Omental fat pad (tissue), 3 donors: ENCODE measurements at regions not wholly inside any gene's neighbourhood (a gene's known extent, or its start where the extent isn't known, plus 50 kb on each side); places are given as distances from the start of the nearest gene placed in this dataset.

Experiments used
- ATAC-seq: fragments of 150-250 bp; one replicate; pipeline ENCODE4 v1.9.1; 2016; ENCODE audit warnings: mild to moderate bottlenecking, moderate library complexity; ENCODE audit not compliant: low FRiP score
- DNase-seq: peaks from one replicate; pipeline ENCODE4 v3.0.0-alpha.2; 2019; ENCODE audit warnings: low spot score
- TF ChIP-seq, protein P1 (sequence below), 3 donors: fragments of 450-650 bp; IDR thresholded peaks; one replicate each; pipeline ENCODE4 v1.5.1; 2016 to 2017; ENCODE audit warnings: antibody characterized with exemption in 3 of 3, mild to moderate bottlenecking in 3 of 3, moderate library complexity in 2 of 3

DNA sequence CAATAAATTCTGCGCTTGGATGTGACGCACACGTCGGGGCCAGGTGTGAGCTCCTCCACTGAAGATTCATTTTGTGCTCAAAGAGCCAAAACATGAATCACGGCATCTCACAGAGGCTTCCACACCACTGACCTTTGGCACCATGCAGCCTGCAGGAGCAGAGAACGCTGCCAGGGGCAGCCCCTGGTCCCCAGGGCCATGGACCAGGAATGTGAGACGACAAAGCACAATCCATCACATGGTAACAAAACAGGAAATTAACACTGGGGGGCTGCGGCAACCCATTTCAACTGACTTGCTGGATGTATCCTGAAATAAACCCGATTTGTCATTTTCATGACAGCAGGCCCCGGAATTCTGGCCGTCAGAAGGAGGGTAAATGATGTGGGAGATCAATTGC, 167.5 kb upstream of the IGF1R start:
- no peak for ATAC-seq
- DNase-seq, result no peak
- TF ChIP-seq, protein P1, sequence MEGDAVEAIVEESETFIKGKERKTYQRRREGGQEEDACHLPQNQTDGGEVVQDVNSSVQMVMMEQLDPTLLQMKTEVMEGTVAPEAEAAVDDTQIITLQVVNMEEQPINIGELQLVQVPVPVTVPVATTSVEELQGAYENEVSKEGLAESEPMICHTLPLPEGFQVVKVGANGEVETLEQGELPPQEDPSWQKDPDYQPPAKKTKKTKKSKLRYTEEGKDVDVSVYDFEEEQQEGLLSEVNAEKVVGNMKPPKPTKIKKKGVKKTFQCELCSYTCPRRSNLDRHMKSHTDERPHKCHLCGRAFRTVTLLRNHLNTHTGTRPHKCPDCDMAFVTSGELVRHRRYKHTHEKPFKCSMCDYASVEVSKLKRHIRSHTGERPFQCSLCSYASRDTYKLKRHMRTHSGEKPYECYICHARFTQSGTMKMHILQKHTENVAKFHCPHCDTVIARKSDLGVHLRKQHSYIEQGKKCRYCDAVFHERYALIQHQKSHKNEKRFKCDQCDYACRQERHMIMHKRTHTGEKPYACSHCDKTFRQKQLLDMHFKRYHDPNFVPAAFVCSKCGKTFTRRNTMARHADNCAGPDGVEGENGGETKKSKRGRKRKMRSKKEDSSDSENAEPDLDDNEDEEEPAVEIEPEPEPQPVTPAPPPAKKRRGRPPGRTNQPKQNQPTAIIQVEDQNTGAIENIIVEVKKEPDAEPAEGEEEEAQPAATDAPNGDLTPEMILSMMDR (IDR thresholded peaks at IDR 0.05), result no peak

DNA sequence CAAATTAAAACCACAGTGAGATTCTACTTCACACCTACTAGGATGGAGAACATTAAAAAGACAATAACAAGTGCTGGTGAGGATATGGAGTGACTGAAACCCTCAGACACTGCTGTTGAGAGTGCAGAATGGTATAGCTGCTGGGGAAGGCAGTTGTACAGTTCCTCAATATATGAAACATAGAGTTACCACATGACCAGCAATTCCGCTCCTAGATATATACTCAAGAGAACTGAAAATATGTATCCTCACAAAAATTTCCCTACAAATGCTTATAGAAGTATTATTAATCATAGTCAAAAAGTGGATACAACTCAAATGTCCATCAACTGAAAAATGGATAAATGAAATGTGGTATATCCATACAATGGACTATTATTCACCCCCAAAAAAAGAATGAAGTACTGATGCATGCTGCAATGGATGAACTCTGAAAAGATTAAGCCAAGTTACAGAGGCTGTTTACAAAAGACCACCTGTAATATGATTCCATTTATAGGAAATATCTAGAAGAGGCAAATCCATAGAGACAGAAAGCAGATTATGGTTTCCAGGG, 164.7 kb upstream of the IGF1R start:
- TF ChIP-seq, protein P1 (IDR thresholded peaks at IDR 0.05), result no peak
- no peak for DNase-seq
- ATAC-seq, result no peak

DNA sequence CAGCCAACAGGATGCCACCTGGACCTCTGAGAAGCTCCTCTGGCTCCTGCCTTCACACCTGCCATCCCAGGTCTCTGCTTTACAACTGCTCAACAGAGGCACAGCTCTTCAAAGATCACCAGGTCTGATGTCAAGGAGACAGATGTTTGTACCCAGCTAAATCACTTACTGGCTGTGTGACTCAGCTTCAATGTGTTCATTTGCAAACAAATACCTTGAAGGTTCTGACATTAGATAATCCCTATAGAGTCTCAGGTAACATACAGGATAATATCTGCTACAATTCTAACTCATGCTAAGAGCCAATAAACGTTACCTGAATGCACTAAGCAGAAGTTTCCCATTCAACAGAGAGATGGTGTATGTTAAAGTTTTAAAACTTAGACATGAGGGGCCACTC, 163.4 kb upstream of the IGF1R start:
- TF ChIP-seq, protein P1 (IDR thresholded peaks at IDR 0.05), result no peak
- DNase-seq (no peak), ATAC-seq (no peak)

DNA sequence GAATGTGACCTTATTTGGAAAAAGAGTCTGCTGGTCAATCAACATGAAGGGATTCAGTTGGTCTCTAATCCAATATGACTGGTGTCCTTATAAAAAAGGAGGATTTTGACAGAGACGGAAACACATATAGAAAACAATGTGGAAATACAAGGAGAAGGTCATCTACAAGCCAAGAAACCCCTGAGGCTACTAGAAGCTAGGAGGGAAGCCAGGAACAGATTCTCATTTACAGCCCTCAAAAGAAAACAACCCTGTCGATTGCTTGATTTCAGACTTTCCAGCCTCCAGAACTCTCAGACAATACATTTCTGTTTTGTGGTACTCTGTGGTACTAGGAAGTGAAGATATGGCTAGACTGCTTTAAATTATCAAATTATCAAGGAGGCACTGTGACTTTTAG, 162.9 kb upstream of the IGF1R start:
- DNase-seq (no peak), ATAC-seq (no peak)
- TF ChIP-seq, protein P1 (IDR thresholded peaks at IDR 0.05), result no peak

DNA sequence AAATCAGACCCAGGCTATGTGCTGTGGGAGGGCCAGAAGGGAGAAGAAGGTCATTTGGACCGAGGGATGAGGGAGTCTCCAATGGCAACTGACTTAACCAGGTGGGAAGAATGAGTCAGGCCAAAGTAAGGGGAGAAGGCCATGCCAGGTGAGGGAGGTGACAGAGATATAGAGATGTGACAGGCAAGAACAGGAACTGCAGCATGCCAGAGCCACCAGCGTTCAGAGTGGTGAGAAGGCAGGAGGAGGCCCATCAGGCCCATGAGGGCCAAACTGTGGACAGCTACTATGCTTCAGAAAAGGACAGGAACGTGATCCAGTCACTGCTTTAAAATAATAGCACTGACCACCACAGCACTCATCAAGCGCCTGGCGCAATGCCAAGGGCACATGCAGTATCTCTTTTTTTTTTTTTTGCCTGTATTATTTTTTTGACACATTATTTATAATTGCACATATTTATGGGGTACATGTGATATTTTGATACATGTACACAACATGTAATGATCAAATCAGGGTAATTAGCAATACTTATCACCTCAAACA, 154.3 kb upstream of the IGF1R start:
- DNase-seq (no peak), ATAC-seq (no peak)
- TF ChIP-seq, protein P1 (IDR thresholded peaks at IDR 0.05), result no peak

DNA sequence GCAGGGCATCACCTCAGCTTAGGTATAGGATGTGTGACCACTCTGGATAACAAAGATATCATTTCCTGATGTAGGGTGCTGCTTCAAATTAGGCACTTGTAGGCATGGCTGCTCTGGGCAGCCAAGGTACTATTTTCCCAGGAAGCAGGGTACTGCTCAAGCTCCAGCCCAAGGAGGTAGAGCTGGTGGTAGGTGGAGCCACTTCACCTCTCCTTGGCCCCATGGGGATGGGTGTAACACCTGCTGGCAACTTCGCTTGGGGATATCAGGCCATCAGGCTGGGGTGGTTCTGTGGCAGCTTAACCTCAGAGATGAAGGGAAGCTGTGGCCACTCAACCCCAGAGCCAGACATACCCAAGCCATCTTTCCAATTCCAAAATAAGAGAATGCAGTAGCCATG, 147.1 kb upstream of the IGF1R start:
- DNase-seq (no peak), ATAC-seq (no peak)
- TF ChIP-seq, protein P1 (IDR thresholded peaks at IDR 0.05), result no peak

DNA sequence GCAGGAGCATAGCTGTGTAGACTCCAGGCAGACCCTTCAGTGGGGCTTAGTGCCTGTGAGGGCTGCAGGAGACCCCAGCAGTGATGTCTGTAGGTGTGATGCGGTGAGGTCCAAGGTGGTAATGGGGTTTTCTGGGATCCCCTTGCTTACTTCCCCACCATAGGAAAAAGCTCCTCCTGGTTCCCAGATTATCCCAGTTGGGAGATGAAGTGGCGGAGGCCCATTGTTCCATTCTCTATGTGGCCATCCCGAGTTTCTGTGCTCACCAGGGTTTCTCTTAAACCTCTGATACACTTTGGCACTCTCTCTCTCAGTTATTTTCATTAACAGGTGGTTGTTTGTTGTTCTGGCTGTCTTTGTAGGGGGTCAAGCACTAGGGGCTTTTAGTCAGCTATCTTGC, 146.7 kb upstream of the IGF1R start:
- DNase-seq (no peak), ATAC-seq (no peak)
- TF ChIP-seq, protein P1 (IDR thresholded peaks at IDR 0.05), result no peak
